HEK293T (cell line): ENCODE measurements at regions not wholly inside any gene's neighbourhood (a gene's known extent, or its start where the extent isn't known, plus 50 kb on each side); places are given as distances from the start of the nearest gene placed in this dataset.

Experiments
- ARNT ChIP-seq: fragments of 450-650 bp; IDR thresholded peaks from 2 replicates; pipeline ENCODE4 v1.6.1; 2017; ENCODE audit warnings: mild to moderate bottlenecking
- BHLHE40 ChIP-seq: fragments of 450-650 bp; IDR thresholded peaks from 2 replicates; pipeline ENCODE4 v1.6.1; 2016; ENCODE audit warnings: mild to moderate bottlenecking, moderate library complexity, borderline replicate concordance
- ELF4 ChIP-seq: fragments of 450-650 bp; IDR thresholded peaks from 2 replicates; pipeline ENCODE4 v1.6.1; 2017; ENCODE audit warnings: antibody characterized with exemption
- FOXA1 ChIP-seq: fragments of 450-650 bp; IDR thresholded peaks from 2 replicates; pipeline ENCODE4 v1.6.1; 2016; ENCODE audit warnings: mild to moderate bottlenecking
- FOXK2 ChIP-seq: fragments of 450-650 bp; IDR thresholded peaks from 2 replicates; pipeline ENCODE4 v1.6.1; 2016; ENCODE audit warnings: mild to moderate bottlenecking
- FOXM1 ChIP-seq: fragments of 450-650 bp; IDR thresholded peaks from 2 replicates; pipeline ENCODE4 v1.6.1; 2017; ENCODE audit warnings: mild to moderate bottlenecking, borderline replicate concordance
- L3MBTL2 ChIP-seq: fragments of 450-650 bp; conservative IDR thresholded peaks from 2 replicates; pipeline ENCODE4 v1.6.1; 2016; ENCODE audit warnings: mild to moderate bottlenecking
- PKNOX1 ChIP-seq: fragments of 450-650 bp; IDR thresholded peaks from 2 replicates; pipeline ENCODE4 v1.6.1; 2016
- SP1 ChIP-seq: fragments of 450-650 bp; IDR thresholded peaks from 2 replicates; pipeline ENCODE4 v1.6.1; 2017
- SUZ12 ChIP-seq: fragments of 450-650 bp; IDR thresholded peaks from 2 replicates; pipeline ENCODE4 v1.6.1; 2016; ENCODE audit warnings: mild to moderate bottlenecking
- TARDBP ChIP-seq: fragments of 450-650 bp; IDR thresholded peaks from 2 replicates; pipeline ENCODE4 v1.6.1; 2016
- ZNF384 ChIP-seq: fragments of 450-650 bp; IDR thresholded peaks from 2 replicates; pipeline ENCODE4 v1.6.1; 2016

- TF ChIP-seq FOXM1 (no peak), SP1 (no peak), ELF4 (no peak), ZNF384 (no peak), BHLHE40 (no peak), ARNT (no peak), L3MBTL2 (no peak), PKNOX1 (no peak), FOXK2 (no peak), TARDBP (no peak), FOXA1 (no peak), SUZ12 (no peak)
These were observed 367.0 kb downstream of the PRDM2 start for GRCh38 chr1:14067036-14067435.
